HEK293T (cell line): ENCODE measurements at regions not wholly inside any gene's neighbourhood (a gene's known extent, or its start where the extent isn't known, plus 50 kb on each side); places are given as distances from the start of the nearest gene placed in this dataset.

Experiments used
- ARNT ChIP-seq: fragments of 450-650 bp; IDR thresholded peaks from 2 replicates; pipeline ENCODE4 v1.6.1; 2017; ENCODE audit warnings: mild to moderate bottlenecking
- CTBP1 ChIP-seq: fragments of 450-650 bp; IDR thresholded peaks from 2 replicates; pipeline ENCODE4 v1.6.1; 2016; ENCODE audit warnings: borderline replicate concordance
- ELF4 ChIP-seq: fragments of 450-650 bp; IDR thresholded peaks from 2 replicates; pipeline ENCODE4 v1.6.1; 2017; ENCODE audit warnings: antibody characterized with exemption
- FOXK2 ChIP-seq: fragments of 450-650 bp; IDR thresholded peaks from 2 replicates; pipeline ENCODE4 v1.6.1; 2016; ENCODE audit warnings: mild to moderate bottlenecking
- FOXM1 ChIP-seq: fragments of 450-650 bp; IDR thresholded peaks from 2 replicates; pipeline ENCODE4 v1.6.1; 2017; ENCODE audit warnings: mild to moderate bottlenecking, borderline replicate concordance
- HDGF ChIP-seq: fragments of 450-650 bp; IDR thresholded peaks from 2 replicates; pipeline ENCODE4 v1.6.1; 2017; ENCODE audit warnings: antibody characterized with exemption, borderline replicate concordance
- L3MBTL2 ChIP-seq: fragments of 450-650 bp; conservative IDR thresholded peaks from 2 replicates; pipeline ENCODE4 v1.6.1; 2016; ENCODE audit warnings: mild to moderate bottlenecking
- NFRKB ChIP-seq: fragments of 450-650 bp; IDR thresholded peaks from 2 replicates; pipeline ENCODE4 v1.6.1; 2016; ENCODE audit warnings: mild to moderate bottlenecking, moderate library complexity
- SP1 ChIP-seq: fragments of 450-650 bp; IDR thresholded peaks from 2 replicates; pipeline ENCODE4 v1.6.1; 2017
- SUZ12 ChIP-seq: fragments of 450-650 bp; IDR thresholded peaks from 2 replicates; pipeline ENCODE4 v1.6.1; 2016; ENCODE audit warnings: mild to moderate bottlenecking
- ZNF384 ChIP-seq: fragments of 450-650 bp; IDR thresholded peaks from 2 replicates; pipeline ENCODE4 v1.6.1; 2016
- TF ChIP-seq, protein P1 (sequence below): fragments of 450-650 bp; IDR thresholded peaks from 2 replicates; pipeline ENCODE4 v1.6.1; 2016

DNA sequence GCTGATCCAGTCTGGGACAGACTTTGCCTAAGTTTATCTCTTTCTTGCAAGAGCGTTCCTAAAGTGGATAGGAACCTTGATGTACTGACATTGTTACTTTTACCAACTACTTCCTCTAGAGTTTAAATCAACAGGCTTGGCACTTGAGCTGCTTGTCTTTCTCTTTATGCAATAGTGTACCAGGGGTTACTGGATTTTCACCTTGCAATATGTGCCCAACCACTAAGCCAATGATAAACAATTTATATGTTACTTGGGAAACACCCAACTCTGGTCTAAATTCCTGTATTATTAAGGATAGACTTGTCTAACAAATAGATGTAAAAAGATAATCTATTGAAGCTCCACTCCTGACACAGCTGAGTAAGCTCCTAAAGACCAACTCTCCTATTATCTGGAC, 470.2 kb downstream of the SH2D4B start:
- TF ChIP-seq NFRKB (no peak), ZNF384 (no peak), HDGF (no peak), SP1 (no peak), ELF4 (no peak), CTBP1 (no peak), FOXM1 (no peak), L3MBTL2 (no peak), SUZ12 (no peak), FOXK2 (no peak), ARNT (no peak)
- TF ChIP-seq, protein P1, sequence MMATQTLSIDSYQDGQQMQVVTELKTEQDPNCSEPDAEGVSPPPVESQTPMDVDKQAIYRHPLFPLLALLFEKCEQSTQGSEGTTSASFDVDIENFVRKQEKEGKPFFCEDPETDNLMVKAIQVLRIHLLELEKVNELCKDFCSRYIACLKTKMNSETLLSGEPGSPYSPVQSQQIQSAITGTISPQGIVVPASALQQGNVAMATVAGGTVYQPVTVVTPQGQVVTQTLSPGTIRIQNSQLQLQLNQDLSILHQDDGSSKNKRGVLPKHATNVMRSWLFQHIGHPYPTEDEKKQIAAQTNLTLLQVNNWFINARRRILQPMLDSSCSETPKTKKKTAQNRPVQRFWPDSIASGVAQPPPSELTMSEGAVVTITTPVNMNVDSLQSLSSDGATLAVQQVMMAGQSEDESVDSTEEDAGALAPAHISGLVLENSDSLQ: no peak
